AG10803 (cell line): ENCODE measurements at regions not wholly inside any gene's neighbourhood (a gene's known extent, or its start where the extent isn't known, plus 50 kb on each side); places are given as distances from the start of the nearest gene placed in this dataset.

Experiments used
- DNase-seq: peaks from one replicate; pipeline ENCODE4 v3.0.0; 2010; ENCODE audit warnings: low read depth
- H3K4me3 ChIP-seq: 2 replicates; pipeline ENCODE4 v1.5.1; 2011; ENCODE audit warnings: mild to moderate bottlenecking, low read length, control low read depth
- TF ChIP-seq, protein P1 (sequence below): conservative IDR thresholded peaks from 2 replicates; pipeline ENCODE4 v1.5.1; 2011; ENCODE audit warnings: mild to moderate bottlenecking, low read length, control low read depth, inconsistent platforms

DNA sequence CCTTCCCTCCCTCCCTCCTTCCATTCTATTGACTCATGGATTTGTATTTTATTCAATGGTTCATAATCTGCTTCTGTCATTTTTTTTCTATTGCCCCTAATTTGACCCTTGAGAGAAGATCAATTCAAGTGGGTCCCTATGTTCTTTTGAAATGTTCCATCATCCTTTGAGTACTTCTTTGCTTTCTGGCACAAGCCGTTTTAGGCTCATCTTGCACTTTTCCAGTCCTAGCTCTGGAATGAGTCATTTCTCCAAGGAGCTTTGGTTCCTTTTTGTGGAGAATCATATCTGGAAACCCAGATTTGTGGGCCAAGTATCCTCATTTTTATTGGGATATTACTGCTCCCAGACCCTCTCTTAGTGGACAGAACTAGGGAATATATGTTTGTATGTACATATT lies 126.8 kb upstream of the PTPN3 start:
- DNase-seq: no peak
- H3K4me3 ChIP-seq: no peak overlapping the region
- TF ChIP-seq, protein P1, sequence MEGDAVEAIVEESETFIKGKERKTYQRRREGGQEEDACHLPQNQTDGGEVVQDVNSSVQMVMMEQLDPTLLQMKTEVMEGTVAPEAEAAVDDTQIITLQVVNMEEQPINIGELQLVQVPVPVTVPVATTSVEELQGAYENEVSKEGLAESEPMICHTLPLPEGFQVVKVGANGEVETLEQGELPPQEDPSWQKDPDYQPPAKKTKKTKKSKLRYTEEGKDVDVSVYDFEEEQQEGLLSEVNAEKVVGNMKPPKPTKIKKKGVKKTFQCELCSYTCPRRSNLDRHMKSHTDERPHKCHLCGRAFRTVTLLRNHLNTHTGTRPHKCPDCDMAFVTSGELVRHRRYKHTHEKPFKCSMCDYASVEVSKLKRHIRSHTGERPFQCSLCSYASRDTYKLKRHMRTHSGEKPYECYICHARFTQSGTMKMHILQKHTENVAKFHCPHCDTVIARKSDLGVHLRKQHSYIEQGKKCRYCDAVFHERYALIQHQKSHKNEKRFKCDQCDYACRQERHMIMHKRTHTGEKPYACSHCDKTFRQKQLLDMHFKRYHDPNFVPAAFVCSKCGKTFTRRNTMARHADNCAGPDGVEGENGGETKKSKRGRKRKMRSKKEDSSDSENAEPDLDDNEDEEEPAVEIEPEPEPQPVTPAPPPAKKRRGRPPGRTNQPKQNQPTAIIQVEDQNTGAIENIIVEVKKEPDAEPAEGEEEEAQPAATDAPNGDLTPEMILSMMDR: no peak

DNA sequence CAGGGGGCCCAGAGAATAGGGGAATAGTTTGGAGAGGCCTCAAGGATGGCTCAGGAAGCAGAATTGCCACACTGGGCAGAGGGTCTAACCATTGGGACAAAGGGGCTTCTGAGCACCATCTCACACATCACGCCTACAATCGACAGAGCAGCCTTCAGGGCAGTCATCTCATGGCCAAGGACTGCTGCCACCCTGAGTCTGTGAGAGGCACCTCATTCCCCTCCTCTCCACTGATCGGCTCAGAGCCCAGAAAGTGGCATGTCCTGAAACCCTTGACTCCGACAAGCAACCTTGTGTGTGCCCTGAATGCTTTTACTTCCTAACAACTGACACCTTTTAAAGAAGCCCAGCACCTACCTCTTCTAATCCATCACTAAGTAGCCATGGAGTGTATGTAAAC lies 128.9 kb upstream of the PTPN3 start:
- TF ChIP-seq, protein P1: no peak
- DNase-seq: no peak
- no peak overlapping the region for H3K4me3 ChIP-seq

DNA sequence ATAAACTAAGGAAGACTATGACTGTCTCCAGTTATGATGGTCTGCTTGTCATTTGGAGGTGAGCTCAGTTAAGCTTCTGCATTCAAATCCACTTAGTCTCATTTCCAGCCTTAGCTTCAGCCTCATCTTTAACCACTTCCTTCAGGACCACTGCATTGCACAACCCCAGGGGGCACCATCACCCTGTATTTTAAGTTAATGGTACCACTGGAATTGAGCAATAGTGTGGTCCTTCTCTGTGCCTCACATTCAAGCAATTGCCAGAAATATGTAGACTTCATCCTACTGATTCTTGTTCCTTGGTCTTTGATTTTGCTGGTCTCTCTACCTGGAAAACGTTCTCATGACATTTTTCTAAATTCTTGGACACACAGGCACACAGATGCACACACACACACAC lies 131.5 kb upstream of the PTPN3 start:
- TF ChIP-seq, protein P1: no peak
- no peak for DNase-seq

DNA sequence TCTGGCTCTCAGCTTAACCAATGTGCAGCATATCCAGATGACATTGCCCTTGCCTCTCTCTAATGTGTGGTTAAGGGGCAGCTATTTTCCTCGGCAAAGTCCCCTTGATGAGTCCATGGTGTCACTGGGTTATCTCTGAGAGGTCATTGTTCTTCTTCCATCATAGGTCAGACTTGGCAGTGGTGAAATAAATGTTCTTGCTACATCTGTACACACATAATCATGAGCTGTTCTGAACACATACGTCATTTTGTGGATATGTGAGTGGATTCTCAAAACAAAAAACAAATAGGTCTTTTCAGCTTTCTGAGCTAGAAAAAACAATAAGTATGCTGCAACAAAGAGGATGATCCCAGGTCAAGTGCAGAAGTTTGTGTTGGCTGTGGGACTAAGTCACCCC lies 134.7 kb upstream of the PTPN3 start:
- TF ChIP-seq, protein P1: no peak
- no peak for DNase-seq
- H3K4me3 ChIP-seq: no peak overlapping the region

More for the DNA sequence above, 131.5 kb upstream of the PTPN3 start:
- H3K4me3 ChIP-seq: no peak overlapping the region

DNA sequence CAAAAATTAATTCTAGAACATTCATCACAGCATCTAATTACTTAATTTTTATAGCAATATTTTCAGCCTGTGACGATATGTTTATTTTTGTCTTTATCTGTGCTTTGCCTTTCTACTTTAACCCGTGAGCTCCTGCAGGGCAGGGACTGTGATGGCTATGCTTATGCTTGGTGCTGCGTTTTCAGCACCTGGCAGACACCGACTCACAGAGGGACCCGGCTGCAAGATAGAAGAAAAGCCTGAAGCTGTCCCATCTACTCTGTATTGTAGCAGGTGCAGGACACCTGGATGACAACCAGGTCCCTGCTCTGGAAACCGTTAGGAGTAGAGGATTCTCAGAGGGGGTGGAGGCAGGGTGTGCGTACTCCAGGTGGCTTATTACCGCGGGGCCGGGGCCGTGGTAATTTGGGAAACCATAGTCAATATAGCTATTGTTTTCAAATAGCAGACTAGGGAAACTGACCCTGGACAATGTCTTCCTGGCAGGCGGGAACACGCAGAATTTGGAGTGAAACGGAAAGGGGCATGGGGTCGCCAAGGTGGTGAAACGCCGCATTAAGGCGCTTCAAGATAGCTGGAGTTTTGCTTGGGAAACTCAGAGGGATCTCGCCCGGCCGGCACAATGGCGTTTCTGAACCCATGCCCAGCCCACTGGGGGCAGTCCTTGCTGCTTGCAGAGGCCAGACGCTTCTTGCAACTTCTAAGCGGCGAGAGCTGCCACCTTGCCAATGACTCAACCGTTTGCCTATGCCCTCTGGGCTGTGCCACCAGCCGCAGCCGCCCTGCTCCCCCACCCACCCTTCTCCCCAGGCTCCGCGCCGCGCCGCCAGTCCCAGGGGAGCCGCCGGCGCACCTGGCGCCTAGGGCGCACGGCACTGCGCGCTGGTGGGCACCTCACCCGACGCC lies 140.1 kb upstream of the PALM2AKAP2 start:
- DNase-seq: peak; percentile 16
- peak overlapping the region; percentile 49 for H3K4me3 ChIP-seq
- TF ChIP-seq, protein P1: no peak

DNA sequence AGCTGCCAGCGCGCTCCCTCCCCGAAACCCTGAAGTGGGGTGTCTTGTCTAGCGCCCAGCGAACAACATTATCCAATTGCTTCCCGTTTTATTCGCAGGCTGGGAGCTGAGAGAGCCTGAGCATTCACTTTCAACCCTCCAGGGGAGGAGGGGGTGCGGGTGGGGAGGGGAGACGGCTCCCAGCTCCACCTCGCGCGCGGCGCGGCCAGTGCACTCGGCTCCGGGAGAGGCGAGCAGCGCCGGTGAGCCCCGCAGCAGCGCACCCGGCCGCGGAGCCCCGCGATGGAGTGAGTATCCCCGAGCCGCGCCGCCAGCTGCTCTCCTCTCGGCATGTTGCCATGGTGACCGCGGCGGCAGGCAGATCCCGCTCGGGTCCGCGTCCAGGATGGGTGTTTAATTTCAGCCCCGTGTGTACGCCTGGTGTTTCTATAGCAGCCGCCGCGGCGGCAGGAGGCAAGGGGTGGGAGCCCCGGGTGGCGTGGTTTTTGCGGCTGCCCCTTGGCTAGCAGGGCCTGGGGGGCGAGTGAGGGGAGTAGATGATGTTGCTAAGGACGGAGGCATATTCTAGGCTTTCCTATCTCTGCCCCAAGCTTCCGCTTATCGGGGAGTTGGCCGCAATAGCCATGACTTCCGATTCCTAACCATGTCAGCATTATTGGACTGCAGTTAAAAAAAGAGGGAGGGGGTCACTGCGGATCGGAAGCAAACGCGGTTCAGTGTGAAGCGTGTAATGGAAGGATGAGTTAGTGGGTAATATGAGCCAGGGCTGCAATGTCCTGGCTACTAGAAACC lies 139.2 kb upstream of the PALM2AKAP2 start:
- TF ChIP-seq, protein P1: no peak
- peak overlapping the region; percentile 49 for H3K4me3 ChIP-seq
- peak; percentile 13 for DNase-seq
